KG1 (cell line): ENCODE measurements at regions not wholly inside any gene's neighbourhood (a gene's known extent, or its start where the extent isn't known, plus 50 kb on each side); places are given as distances from the start of the nearest gene placed in this dataset.
"Not testable (repeated sequence)": the region's sequence is repeated elsewhere in the genome, so short reads cannot be mapped to it uniquely, and the experiment has no call there.

ENCODE experiments used
- DNase-seq: peaks from one replicate; lab custom pipeline; 2025; lab: John Stamatoyannopoulos, UW

GRCh38 chr20:26120920-26121319, 424.3 kb upstream of the ZNF337 start:
- DNase-seq: not testable (repeated sequence)

DNA sequence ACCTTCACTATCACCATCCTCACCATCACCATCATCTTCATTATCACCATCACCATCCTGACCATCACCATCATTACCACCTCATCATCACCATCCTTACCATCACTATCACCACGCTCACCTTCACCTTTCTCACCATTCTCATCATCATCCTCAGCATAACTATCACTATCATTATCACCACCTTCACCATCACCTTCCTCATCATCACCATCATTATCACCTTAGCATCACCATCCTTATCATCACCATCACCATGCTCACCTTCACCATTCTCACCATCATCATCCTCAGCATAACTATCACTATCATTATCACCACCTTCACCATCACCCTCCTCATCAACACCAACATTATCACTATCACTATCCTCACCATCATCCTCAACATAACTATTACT, 397.8 kb upstream of the ZNF337 start:
- not testable (repeated sequence) for DNase-seq

- not testable (repeated sequence) for DNase-seq
Measured at GRCh38 chr20:26091921-26092320, 395.3 kb upstream of the ZNF337 start.

DNA sequence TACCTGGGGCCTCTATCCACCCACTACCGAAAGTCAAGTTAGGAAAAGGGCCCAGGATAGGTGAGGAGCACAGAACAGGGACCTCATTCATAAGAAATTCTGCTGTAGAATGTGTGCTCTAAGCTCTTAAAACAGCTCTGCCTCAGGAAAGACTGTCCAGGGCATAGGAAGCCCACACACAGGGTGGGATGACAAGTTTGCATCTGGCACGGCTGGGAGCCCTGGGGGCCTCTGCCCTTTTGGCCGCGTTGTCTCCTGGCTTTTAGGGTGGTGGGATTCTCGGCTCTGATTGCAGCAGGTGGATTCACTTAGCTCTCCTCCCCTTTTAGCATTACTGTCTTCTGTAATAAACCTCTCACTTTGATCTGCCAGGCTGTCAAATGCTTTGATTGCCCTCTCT, 389.5 kb upstream of the ZNF337 start:
- not testable (repeated sequence) for DNase-seq

GRCh38 chr20:26073972-26074371, 377.3 kb upstream of the ZNF337 start:
- DNase-seq: not testable (repeated sequence)

- not testable (repeated sequence) for DNase-seq
Measured at GRCh38 chr20:26059324-26059723, 362.7 kb upstream of the ZNF337 start.

- DNase-seq: not testable (repeated sequence)
Measured at GRCh38 chr20:26058446-26058845, 361.8 kb upstream of the ZNF337 start.

GRCh38 chr20:26057135-26057752, 360.6 kb upstream of the ZNF337 start:
- DNase-seq: not testable (repeated sequence)

DNA sequence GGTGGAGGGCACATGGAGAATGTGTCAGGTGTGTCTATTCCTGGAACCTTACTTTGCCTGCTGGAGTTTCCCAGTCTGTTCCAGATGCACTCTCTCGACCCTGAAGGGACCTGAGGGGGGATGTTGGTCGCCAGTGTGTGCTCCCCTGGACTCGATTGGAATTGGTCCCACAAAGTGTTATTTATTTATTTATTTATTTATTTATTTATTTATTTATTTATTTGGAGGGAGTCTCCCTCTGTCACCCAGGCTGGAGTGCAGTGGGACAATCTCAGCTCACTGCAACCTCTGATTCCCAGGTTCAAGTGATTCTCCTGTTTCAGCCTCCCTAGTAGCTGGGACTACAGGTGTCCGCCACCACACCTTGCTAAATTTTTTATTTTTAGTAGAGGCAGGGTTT, 329.1 kb upstream of the ZNF337 start:
- not testable (repeated sequence) for DNase-seq

- not testable (repeated sequence) for DNase-seq
Measured at GRCh38 chr20:26010942-26011276, 314.3 kb upstream of the ZNF337 start.

DNA sequence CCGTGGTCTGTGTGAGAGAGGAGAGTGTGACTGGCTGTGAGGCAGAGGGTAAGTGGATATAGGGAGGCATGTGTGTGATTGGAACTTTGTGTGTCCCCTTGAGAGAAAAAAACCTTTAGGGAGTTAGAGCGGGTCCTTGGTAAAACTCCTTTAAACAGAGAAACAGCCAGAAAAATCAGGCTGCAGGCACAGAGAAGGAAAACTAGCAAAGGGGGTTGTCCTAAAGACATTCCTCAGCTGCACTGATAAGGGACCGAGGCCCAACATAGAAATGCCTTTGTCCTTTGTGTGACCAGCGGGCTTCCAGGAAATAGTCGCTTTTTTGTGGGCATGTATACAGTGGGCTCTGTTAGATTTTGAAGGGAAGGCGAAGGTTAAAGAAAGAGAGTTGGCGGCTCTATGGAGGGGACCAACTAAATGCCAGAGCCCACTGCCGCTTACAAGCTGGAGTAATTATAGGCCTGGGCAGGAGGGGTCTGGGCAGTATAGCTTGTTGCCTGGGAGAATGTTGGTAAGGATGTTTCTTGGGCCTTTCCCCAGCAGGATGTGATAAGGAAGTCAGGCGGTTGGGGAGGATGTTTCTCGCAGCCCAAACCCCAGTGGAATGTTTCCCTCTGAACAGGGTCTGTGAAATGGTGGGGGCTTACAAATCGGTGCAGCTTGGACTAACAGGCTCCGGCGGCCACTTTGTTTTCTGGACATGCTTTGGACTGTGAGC, 313.7 kb upstream of the ZNF337 start:
- not testable (repeated sequence) for DNase-seq

GRCh38 chr20:26009402-26010223, 313.0 kb upstream of the ZNF337 start:
- peak; percentile 6 for DNase-seq

DNA sequence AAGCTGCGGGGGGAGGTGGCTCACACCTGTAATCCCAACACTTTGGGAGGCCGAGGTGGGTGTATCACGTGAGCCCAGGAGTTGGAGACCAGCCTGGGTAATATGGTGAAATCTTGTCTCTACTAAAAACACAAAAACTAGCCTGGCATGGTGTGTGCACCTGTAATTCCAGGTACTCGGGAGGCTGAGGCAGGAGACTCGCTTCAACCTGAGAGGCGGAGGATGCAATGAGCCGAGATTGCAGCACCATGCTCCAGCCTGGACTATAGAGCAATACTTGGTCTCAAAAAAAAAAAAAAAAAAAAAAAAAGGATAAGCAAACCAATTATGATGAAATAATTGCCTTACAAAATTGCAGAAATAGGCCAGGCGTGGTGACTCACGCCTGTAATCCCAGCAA, 311.4 kb upstream of the ZNF337 start:
- DNase-seq: not testable (repeated sequence)

- DNase-seq: not testable (repeated sequence)
Measured at GRCh38 chr20:26006164-26006563, 309.5 kb upstream of the ZNF337 start.

- DNase-seq: not testable (repeated sequence)
Measured at GRCh38 chr20:26003959-26004358, 307.3 kb upstream of the ZNF337 start.

- not testable (repeated sequence) for DNase-seq
Measured at GRCh38 chr20:25997367-25998038, 300.9 kb upstream of the ZNF337 start.

GRCh38 chr20:25992146-25992545, 295.5 kb upstream of the ZNF337 start:
- no peak for DNase-seq

DNA sequence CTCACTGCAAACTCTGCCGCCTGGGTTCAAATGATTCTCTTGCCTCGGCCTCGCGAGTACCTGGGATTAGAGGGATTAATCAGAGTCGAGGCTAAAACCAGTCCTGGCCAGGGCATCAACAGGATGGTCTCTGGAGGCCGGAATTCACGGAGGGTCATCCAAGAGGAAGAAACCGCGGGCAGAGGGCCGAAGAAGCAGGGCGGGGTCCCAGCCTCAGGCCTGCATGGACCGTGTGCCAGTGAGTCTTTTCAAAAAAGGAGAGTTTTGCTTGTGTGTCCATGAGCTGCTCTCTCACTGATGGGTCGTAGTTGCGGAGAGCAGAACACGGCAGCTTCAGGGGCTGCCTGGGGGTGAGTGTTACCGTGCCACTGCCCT, 295.1 kb upstream of the ZNF337 start:
- no peak for DNase-seq

DNA sequence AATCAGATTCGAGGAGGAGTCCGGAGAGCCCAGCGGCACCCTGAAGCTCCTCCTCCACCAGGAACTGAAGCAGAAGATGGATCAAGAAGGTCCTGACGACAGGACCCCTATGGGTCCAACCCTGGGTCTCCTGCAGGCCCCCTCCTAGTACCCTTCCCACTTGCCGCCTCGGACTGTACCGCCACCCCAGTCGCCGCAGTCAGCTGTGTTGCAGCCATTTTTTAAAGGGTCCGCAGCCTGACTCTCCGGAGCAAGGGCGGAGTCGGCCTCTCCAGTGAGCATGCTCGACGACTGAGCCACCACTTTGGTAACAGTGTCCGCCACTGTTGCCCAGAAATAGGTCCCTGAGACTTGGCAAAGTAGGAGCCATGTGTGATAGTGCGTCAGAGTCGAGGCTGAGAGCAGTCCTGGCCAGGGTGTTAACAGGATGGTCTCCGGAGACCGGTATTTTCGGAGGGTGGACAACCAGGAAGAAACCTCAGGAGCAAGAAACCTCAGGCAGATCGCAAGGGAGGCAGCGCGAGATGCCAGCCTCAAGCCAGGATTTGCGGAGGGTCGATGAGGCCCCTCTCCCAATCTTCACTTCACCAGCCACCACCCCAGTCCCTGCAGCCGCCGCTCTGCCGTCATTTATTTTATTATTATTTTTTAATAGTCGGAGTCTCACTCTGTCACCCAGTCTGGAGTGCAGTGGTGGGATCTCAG, 294.6 kb upstream of the ZNF337 start:
- DNase-seq: no peak

DNA sequence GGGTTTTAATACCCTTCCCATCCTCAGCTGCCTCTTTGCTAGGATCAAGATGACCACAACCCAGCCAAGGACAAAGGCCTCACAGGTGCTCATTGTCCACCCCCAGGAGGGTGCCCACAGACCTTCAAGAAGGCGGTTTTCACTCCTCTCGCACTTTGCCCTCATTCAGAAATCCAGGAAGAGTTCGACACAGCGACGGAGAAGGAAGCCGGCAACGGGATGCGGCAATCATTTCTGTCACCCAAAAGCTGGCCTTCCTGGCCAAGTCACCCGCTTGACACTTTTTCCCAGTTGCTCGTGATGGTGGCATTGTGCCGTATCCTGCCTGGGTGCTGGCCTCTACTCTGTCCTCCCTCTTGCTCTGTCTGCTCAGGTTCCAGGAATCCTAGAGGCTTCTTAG, 293.0 kb upstream of the ZNF337 start:
- DNase-seq: not testable (repeated sequence)

- DNase-seq: no peak
Measured at GRCh38 chr20:25989196-25989595, 292.5 kb upstream of the ZNF337 start.
